Head of caudate nucleus (tissue), 42 donors: ENCODE measurements at regions not wholly inside any gene's neighbourhood (a gene's known extent, or its start where the extent isn't known, plus 50 kb on each side); places are given as distances from the start of the nearest gene placed in this dataset.

ENCODE experiments used
- DNase-seq, 42 donors: peaks; one replicate each; pipeline versions ENCODE4 v3.0.0 to v3.0.0-alpha.2; 2020 to 2021; ENCODE audit warnings: mixed read lengths in 7 of 42
- intact Hi-C: fragments of 100-400 bp; cut with DNase I; formaldehyde crosslinking; loops from one replicate; pipeline ENCODE4 v1.15.0; 2022

GRCh38 chr1:114342376-114342775 lies 168.6 kb downstream of the TRIM33 start:
- peak in 2 of 42 donors; percentile 12 to 40 for DNase-seq
- intact Hi-C loops, result no loop called here

- peak in 1 of 42 donors; percentile 3 for DNase-seq
- intact Hi-C loops, result no loop called here
These were observed 169.1 kb downstream of the TRIM33 start for GRCh38 chr1:114341856-114342255.

DNA sequence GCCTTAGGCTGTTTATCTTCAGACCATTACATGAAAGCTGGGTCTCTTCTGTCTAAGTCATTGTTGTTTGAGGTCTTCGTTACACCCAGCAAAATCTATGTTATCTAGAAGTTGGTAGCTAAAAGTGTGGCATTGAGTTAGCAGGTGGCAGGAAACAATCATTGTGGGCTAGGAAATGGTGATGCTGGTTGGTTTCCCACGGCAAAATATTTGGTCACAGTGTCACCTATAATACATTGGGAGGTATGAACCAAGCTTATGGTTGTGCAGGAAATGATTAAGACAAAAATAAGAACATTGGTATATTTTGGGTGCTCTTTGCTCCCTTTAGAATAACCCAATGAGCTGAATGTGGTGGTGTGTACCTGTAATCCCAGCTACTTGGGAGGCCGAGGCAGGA lies 169.7 kb downstream of the TRIM33 start:
- intact Hi-C loops, result no loop called here
- DNase-seq, result no peak

DNA sequence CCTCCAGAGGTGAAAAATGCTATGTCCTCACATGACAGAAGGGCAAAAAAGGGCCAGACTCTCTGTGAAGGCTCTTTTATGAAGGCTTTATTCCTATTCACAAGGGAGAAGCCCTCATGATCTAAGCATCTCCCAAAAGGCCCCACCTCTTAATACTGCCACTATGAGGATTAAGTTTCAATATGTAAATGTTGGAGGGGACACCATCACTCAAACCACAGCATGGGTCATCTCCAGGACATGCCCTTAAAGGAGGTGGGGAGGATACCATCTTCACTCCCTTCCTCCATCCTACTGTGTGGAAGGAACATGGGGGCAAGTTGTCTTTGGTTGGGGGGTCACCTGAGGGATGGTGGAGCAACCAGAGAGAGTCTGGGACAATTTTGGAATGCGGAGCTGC lies 170.1 kb downstream of the TRIM33 start:
- DNase-seq, result peak in 1 of 42 donors; percentile 2
- intact Hi-C loops, result no loop called here

DNA sequence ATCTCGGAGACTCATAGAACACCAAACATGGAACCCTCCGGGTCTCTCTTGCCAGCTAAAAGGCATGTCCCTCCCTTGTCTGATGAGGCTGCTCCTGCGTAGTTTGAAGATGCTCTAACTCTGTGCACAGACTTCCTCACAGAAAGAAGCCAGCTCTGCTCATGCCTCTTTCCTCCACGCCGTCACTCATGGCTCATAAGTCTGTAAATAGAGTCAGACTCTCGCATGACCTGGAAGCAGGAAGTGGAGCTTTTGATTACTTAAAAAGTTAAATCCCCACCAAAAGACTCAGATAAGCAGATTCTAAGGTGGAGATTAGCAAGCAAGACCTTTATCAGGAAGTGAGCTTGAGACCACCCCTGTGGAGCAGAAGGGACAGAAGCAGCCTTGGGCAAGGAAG lies 171.6 kb downstream of the TRIM33 start:
- intact Hi-C loops, result no loop called here

DNA sequence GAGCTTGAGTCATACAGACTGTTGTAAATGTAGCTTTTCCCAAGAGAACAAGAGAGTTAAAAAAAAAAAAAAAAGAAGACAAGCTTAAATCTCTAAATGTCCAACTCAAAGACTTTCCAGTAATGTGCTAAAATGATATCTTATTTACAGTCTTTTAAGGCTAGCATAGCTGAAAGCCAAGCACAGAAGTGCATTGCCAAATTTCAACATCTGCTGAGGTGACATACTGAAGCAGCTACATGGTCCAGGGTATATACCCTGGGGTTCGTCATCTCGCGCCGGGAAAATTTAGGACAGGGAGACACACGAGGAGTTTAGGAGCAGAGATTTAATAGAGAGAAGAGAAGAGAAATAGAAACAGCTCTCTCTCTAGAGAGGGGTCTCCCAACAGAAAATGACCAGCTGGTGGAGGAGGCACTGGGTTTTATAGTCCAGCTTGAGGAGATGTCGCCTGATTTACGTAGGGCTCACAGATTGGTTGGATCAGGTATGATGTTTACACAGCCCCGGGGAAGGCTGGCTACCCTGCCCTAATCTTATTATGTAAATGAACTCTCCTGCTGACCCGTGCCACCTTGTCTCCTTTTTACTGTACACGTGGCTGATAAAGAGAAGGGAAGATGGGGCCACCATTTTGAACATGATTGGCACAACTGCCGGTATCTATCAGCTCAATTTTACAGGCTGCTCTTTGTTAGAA lies 172.7 kb downstream of the TRIM33 start:
- peak in 1 of 42 donors; percentile 17 for DNase-seq
- intact Hi-C loops, result no loop called here

More for the DNA sequence above, 171.6 kb downstream of the TRIM33 start:
- DNase-seq, result peak in 1 of 42 donors; percentile 3

DNA sequence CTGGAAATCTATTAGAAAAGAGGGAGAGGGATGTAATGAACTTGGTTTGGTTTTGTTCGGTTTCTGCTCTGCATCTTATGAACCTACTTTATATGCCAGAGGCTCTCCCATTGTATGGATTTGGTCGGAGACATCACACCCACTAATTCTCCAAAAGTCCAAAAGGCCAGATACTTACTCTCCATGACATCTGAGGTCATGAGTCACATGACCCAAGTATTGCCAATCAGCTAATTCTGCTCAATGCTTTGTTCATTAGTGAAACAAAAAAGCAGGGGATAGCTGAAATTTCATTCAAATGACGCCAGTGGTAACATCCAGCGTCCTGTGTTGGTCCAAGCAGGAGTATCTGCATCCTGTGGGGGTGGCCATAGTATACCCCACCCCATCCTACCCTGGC lies 173.6 kb downstream of the TRIM33 start:
- intact Hi-C loops, result no loop called here

GRCh38 chr1:114336360-114336759 lies 174.6 kb downstream of the TRIM33 start:
- intact Hi-C loops, result no loop called here
- DNase-seq, result peak in 1 of 42 donors; percentile 4

More for the DNA sequence above, 173.6 kb downstream of the TRIM33 start:
- peak in 1 of 42 donors; percentile 13 for DNase-seq

DNA sequence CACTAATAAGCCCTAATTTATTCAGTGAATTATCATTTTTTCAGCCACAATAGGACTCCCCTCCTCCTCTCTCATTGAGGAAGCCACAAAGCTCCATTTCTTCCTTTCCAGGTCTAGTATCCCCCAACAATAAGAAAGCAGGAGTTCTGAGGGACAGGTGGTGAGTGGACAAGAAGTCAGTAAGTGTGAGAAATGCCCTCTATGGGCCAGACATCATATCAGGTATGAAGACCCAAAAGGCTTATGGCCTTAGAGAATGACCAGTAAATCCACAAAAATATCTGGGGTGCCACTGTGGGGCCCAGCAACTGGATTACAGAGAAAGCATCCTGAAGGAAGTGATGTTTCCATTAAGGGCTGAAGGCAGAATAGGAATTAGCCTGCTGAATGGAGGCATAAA lies 175.7 kb downstream of the TRIM33 start:
- DNase-seq, result peak in 1 of 42 donors; percentile 5
- intact Hi-C loops, result no loop called here

DNA sequence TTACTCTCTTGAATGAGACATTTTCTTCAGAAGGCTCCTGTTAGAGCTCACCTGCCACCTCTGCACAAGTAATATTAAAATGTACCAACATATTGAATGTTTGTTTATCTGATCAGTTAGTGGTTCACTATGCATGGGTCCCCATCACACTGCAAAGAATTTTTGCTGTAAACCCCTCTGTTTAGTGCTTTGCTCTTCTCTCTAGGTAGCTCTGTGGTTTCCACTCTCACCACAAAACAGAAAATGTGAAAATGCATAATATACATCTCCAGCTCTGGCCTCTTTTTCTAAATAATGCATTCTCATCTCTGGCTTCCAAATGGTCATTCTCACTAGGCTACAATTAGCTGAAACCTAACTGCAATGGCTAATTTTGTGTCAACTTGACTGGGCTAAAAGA lies 176.7 kb downstream of the TRIM33 start:
- intact Hi-C loops, result no loop called here
- DNase-seq, result no peak

- intact Hi-C loops, result no loop called here
- DNase-seq, result no peak
These were observed 177.3 kb downstream of the TRIM33 start for GRCh38 chr1:114333690-114334089.

DNA sequence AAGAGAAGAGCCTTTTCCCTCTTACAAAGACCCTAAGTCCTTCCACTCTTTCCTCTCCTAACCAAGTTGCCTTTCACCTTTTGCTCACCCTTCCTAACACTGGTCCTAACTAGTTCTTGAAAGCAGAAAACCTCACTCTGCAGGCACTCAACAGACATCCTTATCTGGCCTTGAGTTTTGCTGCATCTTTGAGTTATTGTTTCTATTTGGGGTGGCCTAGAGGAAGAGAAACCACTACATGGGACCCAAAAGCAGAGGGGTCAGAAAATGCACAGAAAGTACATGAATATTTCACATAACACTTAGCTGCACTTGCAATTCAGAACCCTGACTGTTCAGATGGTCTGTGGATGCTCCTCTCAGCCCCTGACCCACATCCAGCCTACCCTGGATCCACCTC lies 178.3 kb upstream of the SYT6 start:
- intact Hi-C loops, result no loop called here

DNA sequence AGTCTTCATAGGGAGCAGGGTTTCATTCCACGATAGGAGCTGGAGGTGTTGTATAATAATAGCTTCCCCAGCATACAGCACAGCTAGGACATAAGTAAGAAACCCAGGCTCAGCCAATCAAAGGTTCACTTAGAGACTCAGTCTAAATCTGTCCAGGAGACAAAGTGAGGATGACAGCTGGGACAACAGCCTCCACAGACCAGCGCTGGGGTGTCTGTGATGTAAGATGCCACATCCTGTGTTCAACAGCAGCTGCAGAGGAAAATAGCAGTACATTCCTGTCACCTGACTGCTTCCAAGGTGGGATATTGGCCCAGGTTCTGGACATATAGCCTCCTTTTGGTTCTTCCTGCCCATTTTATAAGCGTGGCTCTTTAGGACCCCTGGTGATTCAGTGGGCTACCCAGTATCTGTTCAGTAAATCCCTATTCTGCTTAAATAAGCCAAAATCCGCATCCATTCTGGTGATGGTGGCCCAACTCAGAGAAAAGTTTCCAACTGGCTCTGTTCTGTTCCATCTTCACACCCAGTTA lies 176.8 kb upstream of the SYT6 start:
- DNase-seq, result peak in 1 of 42 donors; percentile 25
- intact Hi-C loops, result no loop called here

More for the DNA sequence above, 178.3 kb upstream of the SYT6 start:
- DNase-seq, result no peak

GRCh38 chr1:114328361-114328904 lies 174.8 kb upstream of the SYT6 start:
- DNase-seq, result peak in 2 of 42 donors; percentile 22 to 23
- intact Hi-C loops, result no loop called here

GRCh38 chr1:114324662-114324965 lies 170.9 kb upstream of the SYT6 start:
- no peak for DNase-seq
- intact Hi-C loops, result no loop called here

DNA sequence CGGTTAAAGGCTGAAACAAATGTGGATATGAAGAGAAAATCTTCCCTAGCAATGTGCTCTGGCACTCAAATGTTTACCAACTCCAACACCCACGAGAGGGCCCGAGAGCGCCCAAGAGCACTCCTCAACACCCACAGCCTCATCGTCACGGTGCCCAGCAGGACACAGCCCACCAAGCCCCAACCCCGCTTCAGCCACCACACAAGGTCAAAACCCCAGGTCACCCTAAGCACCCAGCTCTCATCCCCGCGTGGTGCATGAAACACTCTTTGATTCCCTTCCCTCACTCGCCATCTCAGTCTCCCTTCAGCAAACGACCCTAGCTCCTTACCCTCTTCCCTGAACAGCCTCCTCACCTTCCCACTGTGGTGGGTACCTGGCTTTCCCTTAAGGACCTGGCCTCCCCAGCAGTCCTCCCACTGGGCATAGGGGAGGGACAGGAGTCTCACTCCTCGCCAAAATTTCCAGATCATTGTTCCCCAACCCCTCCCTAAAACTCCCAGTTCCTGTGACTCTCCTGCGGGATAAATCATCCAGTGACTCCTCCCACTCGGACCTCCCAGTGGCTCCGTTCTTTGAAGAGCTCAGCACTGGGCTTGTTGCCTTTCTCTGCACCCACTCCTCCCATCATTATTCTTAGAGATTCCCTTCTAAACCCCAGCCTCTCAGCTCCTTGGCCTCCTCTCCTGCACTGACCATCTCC lies 170.4 kb upstream of the SYT6 start:
- no peak for DNase-seq
- intact Hi-C loops, result no loop called here

- no peak for DNase-seq
- intact Hi-C loops, result no loop called here
These were observed 169.1 kb upstream of the SYT6 start for GRCh38 chr1:114322734-114323133.

- intact Hi-C loops, result no loop called here
- DNase-seq, result no peak
These were observed 168.5 kb upstream of the SYT6 start for GRCh38 chr1:114322207-114322606.

DNA sequence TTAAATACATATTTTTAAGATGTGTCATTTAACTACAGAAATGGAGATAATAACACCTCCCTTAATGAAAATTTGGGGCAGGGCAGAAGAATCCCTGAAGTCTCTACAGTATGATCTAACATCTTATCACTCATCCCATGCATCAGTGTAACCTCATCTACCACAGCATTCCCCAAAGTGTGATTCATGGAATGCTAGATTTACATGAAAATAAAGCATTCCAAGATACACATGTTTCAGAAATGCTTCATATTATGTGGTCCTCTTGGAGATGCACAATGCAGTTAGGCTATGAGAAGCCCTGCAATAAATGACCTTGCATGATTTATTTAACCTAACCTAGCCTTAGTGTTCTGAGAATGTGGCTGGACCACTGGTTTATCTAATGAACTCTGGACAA lies 166.9 kb upstream of the SYT6 start:
- no peak for DNase-seq
- intact Hi-C loops, result no loop called here

GRCh38 chr1:114319418-114319817 lies 165.7 kb upstream of the SYT6 start:
- intact Hi-C loops, result no loop called here
- DNase-seq, result no peak
